H9 (cell line): ENCODE measurements at regions not wholly inside any gene's neighbourhood (a gene's known extent, or its start where the extent isn't known, plus 50 kb on each side); places are given as distances from the start of the nearest gene placed in this dataset.

ENCODE experiments used
- DNase-seq: peaks from one replicate; pipeline ENCODE4 v3.0.0-alpha.2; 2017
- H2AFZ ChIP-seq: one replicate; pipeline ENCODE4 v1.6.1; 2013; ENCODE audit warnings: mild to moderate bottlenecking, low read length, control low read depth, moderate library complexity
- H2AK5ac ChIP-seq: 2 replicates; pipeline ENCODE4 v1.6.1; 2013; ENCODE audit warnings: low read length, control low read depth, mixed read lengths; ENCODE audit not compliant: insufficient read length
- H2BK120ac ChIP-seq: one replicate; pipeline ENCODE4 v1.6.1; 2013; ENCODE audit warnings: low read depth, mild to moderate bottlenecking, low read length, control low read depth, inconsistent platforms; ENCODE audit not compliant: poor library complexity, severe bottlenecking
- H2BK12ac ChIP-seq: 2 replicates; pipeline ENCODE4 v1.6.1; 2013; ENCODE audit warnings: low read length, control low read depth, mixed read lengths, low read depth; ENCODE audit not compliant: insufficient read length
- H2BK15ac ChIP-seq: 2 replicates; pipeline ENCODE4 v1.6.1; 2013; ENCODE audit warnings: low read depth, low read length, control low read depth
- H2BK20ac ChIP-seq: one replicate; pipeline ENCODE4 v1.6.1; 2013; ENCODE audit warnings: low read depth, mild to moderate bottlenecking, low read length, control low read depth, inconsistent platforms; ENCODE audit not compliant: poor library complexity, severe bottlenecking
- H2BK5ac ChIP-seq: 2 replicates; pipeline ENCODE4 v1.6.1; 2013; ENCODE audit warnings: low read length, control low read depth, mixed read lengths; ENCODE audit not compliant: insufficient read length
- H3K14ac ChIP-seq: 2 replicates; pipeline ENCODE4 v1.6.1; 2013; ENCODE audit warnings: low read length, control low read depth; ENCODE audit not compliant: insufficient read depth
- H3K18ac ChIP-seq: 2 replicates; pipeline ENCODE4 v1.6.1; 2013; ENCODE audit warnings: low read depth, mild to moderate bottlenecking, mixed read lengths, low read length, control low read depth; ENCODE audit not compliant: insufficient read length
- H3K23ac ChIP-seq: 2 replicates; pipeline ENCODE4 v1.6.1; 2013; ENCODE audit warnings: low read length, control low read depth, mixed read lengths, low read depth; ENCODE audit not compliant: insufficient read length
- H3K23me2 ChIP-seq: 2 replicates; pipeline ENCODE4 v1.6.1; 2013; ENCODE audit warnings: low read depth, mild to moderate bottlenecking, mixed read lengths, low read length, control low read depth; ENCODE audit not compliant: insufficient read length, poor library complexity, severe bottlenecking
- H3K27ac ChIP-seq: 2 replicates; pipeline ENCODE4 v1.5.1; 2013; ENCODE audit warnings: low read length, control low read depth, mixed read lengths, low read depth; ENCODE audit not compliant: insufficient read length
- H3K27me3 ChIP-seq: 2 replicates; pipeline ENCODE4 v1.6.1; 2013; ENCODE audit warnings: low read length, control low read depth, inconsistent platforms; ENCODE audit not compliant: insufficient read depth
- H3K4ac ChIP-seq: 2 replicates; pipeline ENCODE4 v1.6.1; 2013; ENCODE audit warnings: low read depth, mild to moderate bottlenecking, control low read depth, inconsistent platforms, low read length, moderate library complexity
- H3K4me1 ChIP-seq: 2 replicates; pipeline ENCODE4 v1.6.1; 2013; ENCODE audit warnings: low read length, control low read depth, inconsistent platforms; ENCODE audit not compliant: insufficient read depth
- H3K4me2 ChIP-seq: 2 replicates; pipeline ENCODE4 v1.6.1; 2013; ENCODE audit warnings: low read length, control low read depth, mixed read lengths; ENCODE audit not compliant: insufficient read length, insufficient read depth
- H3K56ac ChIP-seq: 2 replicates; pipeline ENCODE4 v1.6.1; 2013; ENCODE audit warnings: low read depth, mild to moderate bottlenecking, mixed read lengths, low read length, control low read depth; ENCODE audit not compliant: insufficient read length
- H3K79me1 ChIP-seq: 2 replicates; pipeline ENCODE4 v1.6.1; 2013; ENCODE audit warnings: low read depth, mild to moderate bottlenecking, moderate library complexity, low read length, control low read depth, inconsistent platforms; ENCODE audit not compliant: insufficient read depth, poor library complexity, severe bottlenecking
- H3K79me2 ChIP-seq: 2 replicates; pipeline ENCODE4 v1.6.1; 2013; ENCODE audit warnings: low read length, control low read depth, inconsistent platforms; ENCODE audit not compliant: insufficient read depth
- H3K9ac ChIP-seq: 2 replicates; pipeline ENCODE4 v1.6.1; 2013; ENCODE audit warnings: low read length, control low read depth, mixed read lengths; ENCODE audit not compliant: insufficient read length; ENCODE audit errors: extremely low read depth
- H3K9me3 ChIP-seq: one replicate; pipeline ENCODE4 v1.6.1; 2013; ENCODE audit warnings: low read depth, low read length, inconsistent platforms; ENCODE audit not compliant: control insufficient read depth
- H3T11ph ChIP-seq: one replicate; pipeline ENCODE4 v1.6.1; 2013; ENCODE audit warnings: mild to moderate bottlenecking, low read length, control low read depth, inconsistent platforms
- H4K20me1 ChIP-seq: one replicate; pipeline ENCODE4 v1.6.1; 2013; ENCODE audit not compliant: control insufficient read depth, insufficient read length, insufficient read depth
- H4K5ac ChIP-seq: 2 replicates; pipeline ENCODE4 v1.6.1; 2013; ENCODE audit warnings: low read depth, mild to moderate bottlenecking, mixed read lengths, low read length, control low read depth; ENCODE audit not compliant: insufficient read length
- H4K8ac ChIP-seq: replicated peaks from 2 replicates; pipeline ENCODE4 v1.6.1; 2013; ENCODE audit warnings: low read length, control low read depth, mixed read lengths, low read depth; ENCODE audit not compliant: insufficient read length
- H4K91ac ChIP-seq: 2 replicates; pipeline ENCODE4 v1.6.1; 2013; ENCODE audit warnings: low read depth, mild to moderate bottlenecking, moderate library complexity, mixed read lengths, low read length, control low read depth; ENCODE audit not compliant: insufficient read length
- H3K27ac Mint-ChIP-seq, 3 experiments: 2 replicates in 2 of 3; 3 replicates in 1 of 3; pipeline ENCODE4 v1.8.0; 2020 to 2021; ENCODE audit warnings: mixed read lengths in 3 of 3, mild to moderate bottlenecking in 1 of 3, moderate library complexity in 1 of 3
- H3K27me3 Mint-ChIP-seq: 2 replicates; pipeline ENCODE4 v1.8.0; 2021; ENCODE audit warnings: low read depth, mild to moderate bottlenecking, moderate library complexity, mixed read lengths
- H3K36me3 Mint-ChIP-seq, 3 experiments: 2 replicates in 2 of 3; 3 replicates in 1 of 3; pipeline ENCODE4 v1.8.0; 2020 to 2021; ENCODE audit warnings: low read depth in 3 of 3, mixed read lengths in 3 of 3; ENCODE audit not compliant: insufficient read depth in 1 of 3
- H3K4me1 Mint-ChIP-seq, 2 experiments: 2 replicates each; pipeline ENCODE4 v1.8.0; 2020; ENCODE audit warnings: mixed read lengths in 2 of 2
- H3K4me3 Mint-ChIP-seq, 2 experiments: 2 replicates in 1 of 2; 3 replicates in 1 of 2; pipeline ENCODE4 v1.8.0; 2020 to 2021; ENCODE audit warnings: mild to moderate bottlenecking in 2 of 2, mixed read lengths in 2 of 2, moderate library complexity in 1 of 2
- H3K9me3 Mint-ChIP-seq, 2 experiments: 2 replicates in 1 of 2; 3 replicates in 1 of 2; pipeline ENCODE4 v1.8.0; 2020; ENCODE audit warnings: mild to moderate bottlenecking in 2 of 2, mixed read lengths in 2 of 2, moderate library complexity in 1 of 2
- CTCF ChIP-seq: fragments of 200-600 bp; sonication (generic); conservative IDR thresholded peaks from 3 replicates; pipeline ENCODE4 v1.8.0; 2021; ENCODE audit warnings: antibody characterized with exemption, mild to moderate bottlenecking

GRCh38 chr1:195867638-195868037 lies 740.6 kb downstream of the KCNT2 start:
- no peaks in the 10 kb centered on the region for H3K27me3 Mint-ChIP-seq
- no peaks in the 10 kb centered on the region for H3K23me2 ChIP-seq
- no peaks in the 10 kb centered on the region for H3K36me3 Mint-ChIP-seq
- no peaks in the 10 kb centered on the region for H3K4me1 ChIP-seq
- no peak overlapping the region for H3K4ac ChIP-seq
- H2AFZ ChIP-seq, result no peak overlapping the region
- H4K20me1 ChIP-seq, result no peaks in the 10 kb centered on the region
- no peaks in the 10 kb centered on the region for H3K9me3 ChIP-seq
- H2BK120ac ChIP-seq, result no peak overlapping the region
- H3K4me2 ChIP-seq, result no peak overlapping the region
- no peaks in the 10 kb centered on the region for H3K27me3 ChIP-seq
- H4K8ac ChIP-seq, result no peak overlapping the region
- H2BK15ac ChIP-seq, result no peak overlapping the region
- H3K56ac ChIP-seq, result no peak overlapping the region
- peaks cover 3 to 8% of the 10 kb centered on the region in 2 experiments for H3K4me1 Mint-ChIP-seq
- H3T11ph ChIP-seq, result no peak overlapping the region
- no peak overlapping the region for H3K27ac ChIP-seq
- no peak overlapping the region for H3K18ac ChIP-seq
- no peaks in the 10 kb centered on the region for H3K79me2 ChIP-seq
- no peaks in the 10 kb centered on the region for H3K79me1 ChIP-seq
- no peak overlapping the region for H2BK12ac ChIP-seq
- no peak overlapping the region for H3K14ac ChIP-seq
- H2BK5ac ChIP-seq, result no peak overlapping the region
- no peak for DNase-seq
- H3K9ac ChIP-seq, result no peak overlapping the region
- TF ChIP-seq CTCF, result no peak
- no peaks in the 10 kb centered on the region for H3K9me3 Mint-ChIP-seq
- no peak overlapping the region for H2BK20ac ChIP-seq
- no peak overlapping the region for H4K5ac ChIP-seq
- no peak overlapping the region for H4K91ac ChIP-seq
- no peak overlapping the region for H3K27ac Mint-ChIP-seq
- no peak overlapping the region for H2AK5ac ChIP-seq
- H3K23ac ChIP-seq, result no peak overlapping the region
- no peak overlapping the region for H3K4me3 Mint-ChIP-seq
